IPS-NIHi11 (cell line): ENCODE measurements at regions not wholly inside any gene's neighbourhood (a gene's known extent, or its start where the extent isn't known, plus 50 kb on each side); places are given as distances from the start of the nearest gene placed in this dataset.
"Not testable (repeated sequence)": the region's sequence is repeated elsewhere in the genome, so short reads cannot be mapped to it uniquely, and the experiment has no call there.

Experiments
- DNase-seq: peaks from one replicate; pipeline ENCODE4 v3.0.0; 2012; ENCODE audit warnings: mixed read lengths, low spot score

DNA sequence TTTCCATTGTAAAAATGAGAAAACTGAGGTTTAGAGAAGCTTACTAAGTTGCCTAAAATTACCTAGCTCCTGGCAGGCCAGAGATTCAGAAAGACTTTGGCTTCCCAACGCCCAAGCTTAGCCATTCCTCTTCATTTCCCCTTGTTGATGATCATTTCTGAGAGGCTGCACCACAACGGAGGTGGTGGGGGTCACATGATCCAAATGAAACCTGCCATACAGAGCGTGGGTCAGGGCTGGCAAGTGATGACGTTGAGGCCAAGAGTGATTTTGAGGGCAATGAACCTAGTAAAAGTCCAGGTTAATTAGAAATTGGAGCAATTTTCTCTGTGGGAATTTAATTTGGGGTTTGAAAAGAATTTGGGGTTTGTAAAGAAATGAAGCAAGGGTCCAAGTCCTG, 109.9 kb downstream of the TMEM182 start:
- DNase-seq, result no peak

DNA sequence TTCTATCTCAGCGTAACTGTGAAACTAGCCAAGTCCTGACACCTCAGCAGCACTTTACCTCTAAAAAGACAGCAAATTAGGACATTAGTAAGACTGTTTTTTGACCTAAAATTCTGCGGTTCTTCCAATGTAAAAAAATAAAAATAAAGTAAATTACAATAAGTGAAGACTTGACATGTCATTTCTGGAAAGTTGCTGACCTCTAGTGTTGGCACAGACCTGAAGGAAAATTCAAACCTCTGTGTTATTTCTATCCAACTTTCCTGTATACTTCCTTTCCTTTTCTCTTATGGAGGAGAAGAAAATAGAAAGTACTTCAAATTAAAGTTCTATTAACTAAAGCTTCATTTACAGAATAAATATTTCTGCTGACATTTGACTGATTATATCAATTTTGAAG, 110.6 kb downstream of the TMEM182 start:
- no peak for DNase-seq

DNA sequence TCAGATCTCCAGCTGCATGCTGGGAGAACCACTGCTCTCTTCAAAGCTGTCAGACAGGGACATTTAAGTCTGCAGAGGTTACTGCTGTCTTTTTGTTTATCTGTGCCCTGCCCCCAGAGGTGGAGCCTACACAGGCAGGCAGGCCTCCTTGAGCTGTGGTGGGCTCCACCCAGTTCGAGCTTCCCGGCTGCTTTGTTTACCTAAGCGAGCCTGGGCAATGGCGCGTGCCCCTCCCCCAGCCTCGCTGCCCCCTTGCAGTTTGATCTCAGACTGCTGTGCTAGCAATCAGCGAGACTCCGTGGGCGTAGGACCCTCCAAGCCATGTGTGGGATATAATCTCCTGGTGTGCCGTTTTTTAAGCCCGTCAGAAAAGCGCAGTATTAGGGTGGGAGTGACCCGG, 117.7 kb downstream of the TMEM182 start:
- DNase-seq, result not testable (repeated sequence)

DNA sequence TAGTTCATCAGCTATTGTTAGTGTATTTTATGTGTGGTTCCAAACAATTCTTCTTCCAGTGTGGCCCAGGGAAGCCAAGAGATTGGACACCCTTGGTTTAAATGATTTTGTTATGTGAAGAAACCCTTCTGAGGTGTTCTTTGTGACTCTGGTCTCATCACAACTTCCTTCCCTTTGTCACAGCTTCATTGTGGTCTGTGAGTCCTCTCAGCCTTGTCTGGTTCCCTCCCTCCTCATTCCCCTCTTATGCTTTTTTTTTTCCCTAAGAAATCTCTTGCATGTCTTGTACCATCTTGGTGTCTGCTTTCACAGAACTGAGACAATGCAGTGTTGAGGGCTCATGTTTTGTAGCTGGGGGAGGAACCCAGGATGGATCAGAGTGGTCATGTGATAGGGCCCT, 118.9 kb downstream of the TMEM182 start:
- no peak for DNase-seq

DNA sequence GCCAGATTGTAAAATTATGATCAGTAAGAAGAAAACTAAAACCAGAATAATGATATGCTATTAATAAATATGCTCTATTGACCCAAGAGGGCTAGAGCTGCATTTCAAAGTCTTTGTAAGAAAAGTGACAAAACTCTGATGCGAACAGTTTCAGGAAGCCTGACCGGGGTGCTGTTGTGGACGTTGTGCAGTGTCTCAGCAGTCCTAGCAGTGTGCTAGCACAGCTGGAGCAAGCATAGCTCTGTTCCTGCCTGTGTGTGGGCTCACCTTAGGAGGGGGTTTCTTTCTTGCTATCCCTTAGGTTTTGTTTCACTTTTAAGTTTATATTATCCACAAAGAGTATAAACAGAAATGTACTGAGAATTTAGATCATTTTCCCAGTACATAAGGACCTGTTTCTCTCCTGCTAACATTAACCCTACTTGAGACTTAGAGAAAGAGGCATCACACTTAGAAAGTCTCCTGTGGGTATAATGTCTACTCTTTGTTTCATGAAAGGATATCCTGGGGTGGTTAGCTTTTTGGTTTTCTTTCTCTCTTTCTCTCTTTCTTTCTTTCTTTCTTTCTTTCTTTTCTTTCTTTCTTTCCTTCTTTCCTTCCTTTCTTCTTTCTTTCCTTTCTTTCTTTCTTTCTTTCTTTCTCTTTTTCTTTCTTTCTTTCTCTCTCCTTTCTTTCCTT, 124.5 kb downstream of the TMEM182 start:
- no peak for DNase-seq

DNA sequence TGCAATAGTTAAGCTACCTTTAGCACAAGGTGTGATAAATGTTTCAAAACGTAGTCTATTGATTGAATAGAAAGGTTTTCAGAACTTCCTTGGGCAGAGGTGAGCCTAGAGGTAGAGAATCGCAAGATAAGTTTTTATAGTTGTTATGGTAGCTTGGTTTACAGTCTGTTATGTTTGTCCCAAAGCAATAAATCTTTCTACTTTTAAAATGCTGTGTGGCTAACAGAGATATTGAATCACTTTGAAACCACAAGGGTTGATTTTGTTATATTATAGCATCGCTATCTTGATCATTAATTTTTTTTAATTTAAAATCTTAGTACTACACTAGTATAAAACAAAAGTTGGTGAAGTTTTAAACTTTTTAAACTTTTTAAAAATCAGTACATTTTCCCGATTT, 126.7 kb downstream of the TMEM182 start:
- no peak for DNase-seq

DNA sequence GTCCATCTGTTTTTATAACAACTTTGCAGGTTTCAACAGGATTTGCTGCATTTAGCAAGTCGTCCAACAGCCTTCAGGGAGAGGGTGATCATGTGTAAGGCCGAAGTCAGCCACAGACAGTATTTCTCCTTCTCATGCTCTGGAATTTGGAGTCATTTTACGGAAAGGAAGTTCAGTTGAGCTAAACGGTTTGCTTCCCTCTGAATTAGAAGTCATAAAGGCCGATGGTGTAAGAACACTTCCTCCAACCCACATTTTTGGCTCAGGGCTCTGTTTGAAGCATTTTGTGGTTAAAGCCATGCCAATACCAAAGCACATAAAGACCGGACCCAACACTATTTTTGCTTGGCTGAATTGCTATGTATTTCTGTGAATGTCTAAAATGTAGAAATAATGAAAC, 129.5 kb downstream of the TMEM182 start:
- no peak for DNase-seq

DNA sequence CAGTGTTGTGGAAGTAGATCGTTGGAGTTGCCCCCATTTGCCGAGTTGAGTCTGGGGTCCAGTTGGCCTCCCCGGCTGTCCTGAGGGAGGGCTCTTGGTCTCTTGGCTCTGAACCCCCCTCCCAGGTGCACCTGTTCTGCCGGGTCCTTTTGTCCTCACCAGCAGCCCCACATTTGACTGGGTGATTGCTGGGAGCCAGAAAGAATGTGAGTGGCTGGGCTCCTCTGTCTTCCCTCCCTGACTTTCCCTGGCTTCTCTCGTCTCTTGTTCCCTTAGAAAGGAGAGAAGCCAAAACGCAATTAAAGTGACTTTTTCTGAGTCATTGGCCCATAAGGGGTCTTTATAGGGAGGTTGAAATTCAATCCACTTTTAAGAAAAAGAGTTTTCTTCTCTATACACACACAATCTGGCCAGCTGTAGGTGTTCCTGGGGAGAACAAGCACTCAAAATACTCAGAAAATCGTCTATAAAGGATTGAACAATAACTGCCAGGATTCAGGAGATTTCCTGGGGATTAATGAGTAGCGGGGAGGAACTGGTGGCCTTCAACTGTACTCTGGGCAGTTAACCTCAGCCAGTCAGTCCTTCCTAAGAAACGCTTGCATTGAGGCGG, 131.0 kb downstream of the TMEM182 start:
- peak; percentile 14 for DNase-seq

DNA sequence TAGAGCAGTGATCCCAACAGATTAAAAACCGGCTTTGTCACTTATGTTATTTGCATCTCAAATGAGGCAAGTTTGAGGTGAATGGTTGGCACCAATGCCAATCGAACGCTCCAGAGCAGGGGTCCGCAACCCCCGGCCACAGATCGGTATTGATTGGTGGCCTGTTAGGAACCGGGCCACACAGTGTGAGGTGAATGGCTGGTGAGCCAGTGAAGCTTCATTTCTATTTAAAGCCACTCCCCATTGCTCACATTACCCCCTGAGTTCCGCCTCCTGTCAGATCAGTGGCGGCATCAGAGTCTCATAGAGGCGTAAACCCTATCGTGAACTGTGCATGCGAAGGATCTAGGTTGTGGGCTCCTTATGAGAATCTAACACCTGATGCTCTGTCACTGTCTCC, 132.0 kb downstream of the TMEM182 start:
- no peak for DNase-seq

DNA sequence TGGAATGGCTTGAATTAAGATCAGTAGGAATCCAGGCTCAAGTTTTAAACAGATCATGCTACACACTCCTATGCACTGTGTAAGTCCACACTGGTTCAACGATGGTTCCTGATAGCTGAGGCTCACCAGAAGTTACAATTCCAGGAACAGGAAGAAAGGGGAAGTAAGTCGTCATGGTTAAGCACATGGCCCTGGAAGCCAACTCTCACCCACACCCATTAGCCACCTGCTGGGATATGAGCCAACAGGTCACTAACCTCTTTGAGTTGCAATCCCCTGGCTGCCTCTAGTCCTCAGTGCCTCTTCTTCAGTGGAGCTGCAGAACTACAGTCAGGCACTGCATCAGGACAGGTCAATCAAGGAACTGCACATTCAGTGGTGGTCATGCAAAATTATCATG, 133.5 kb downstream of the TMEM182 start:
- peak; percentile 14 for DNase-seq

DNA sequence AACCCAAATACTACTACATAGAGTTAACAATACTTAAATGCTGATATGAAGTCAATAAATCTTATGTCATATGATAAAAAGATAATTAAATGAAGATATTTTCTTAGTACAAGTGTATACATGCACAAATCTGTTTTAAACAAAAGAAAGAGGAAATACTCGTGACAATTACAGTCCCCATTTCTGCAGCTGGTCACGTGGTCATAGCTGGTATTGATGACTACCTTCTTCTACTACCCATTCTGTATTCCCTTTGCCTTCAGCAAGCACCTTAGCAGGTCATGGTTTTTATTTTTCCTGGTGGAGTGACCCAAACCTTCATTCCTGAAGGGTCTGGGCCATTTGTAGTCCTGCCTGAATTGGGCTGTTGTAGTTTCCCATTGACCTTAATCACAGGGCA, 147.4 kb downstream of the TMEM182 start:
- not testable (repeated sequence) for DNase-seq

DNA sequence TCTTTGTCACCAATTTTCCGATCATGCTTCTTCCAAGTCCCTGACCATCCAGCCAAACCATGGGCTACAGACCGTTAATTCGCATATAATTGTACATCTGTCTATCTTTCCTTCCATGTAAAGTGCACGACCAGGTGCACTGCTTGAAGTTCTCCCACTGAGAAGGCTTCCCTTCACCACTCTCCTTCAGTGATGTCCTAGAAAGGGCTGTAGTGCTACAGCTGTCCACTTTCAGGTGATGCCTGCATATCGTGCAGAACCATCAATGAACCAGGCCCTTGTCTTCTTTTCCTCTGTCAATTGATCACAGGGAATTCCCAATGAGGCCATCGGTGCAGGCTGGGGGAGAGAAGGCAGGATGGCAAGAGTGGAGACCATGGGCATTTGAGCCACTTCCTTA, 148.9 kb downstream of the TMEM182 start:
- DNase-seq, result no peak

DNA sequence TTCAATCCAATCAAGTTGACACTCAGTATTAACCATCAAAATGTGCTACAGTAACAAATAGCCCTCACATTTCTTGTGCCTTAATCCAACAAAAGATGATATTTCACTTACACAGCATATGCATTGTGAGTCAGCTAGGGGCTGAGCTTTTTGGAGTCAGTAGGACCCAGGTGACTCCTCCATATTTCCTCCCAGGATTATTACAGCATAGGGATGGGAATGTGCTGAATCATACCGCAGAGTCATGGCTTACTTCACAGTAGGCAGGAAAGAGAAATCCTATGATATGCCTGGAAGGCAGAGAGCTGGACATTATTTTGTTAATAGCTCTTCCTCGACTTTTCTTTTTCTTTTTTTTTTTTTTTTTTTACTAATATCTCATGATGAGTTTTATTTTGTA, 153.3 kb downstream of the TMEM182 start:
- no peak for DNase-seq

DNA sequence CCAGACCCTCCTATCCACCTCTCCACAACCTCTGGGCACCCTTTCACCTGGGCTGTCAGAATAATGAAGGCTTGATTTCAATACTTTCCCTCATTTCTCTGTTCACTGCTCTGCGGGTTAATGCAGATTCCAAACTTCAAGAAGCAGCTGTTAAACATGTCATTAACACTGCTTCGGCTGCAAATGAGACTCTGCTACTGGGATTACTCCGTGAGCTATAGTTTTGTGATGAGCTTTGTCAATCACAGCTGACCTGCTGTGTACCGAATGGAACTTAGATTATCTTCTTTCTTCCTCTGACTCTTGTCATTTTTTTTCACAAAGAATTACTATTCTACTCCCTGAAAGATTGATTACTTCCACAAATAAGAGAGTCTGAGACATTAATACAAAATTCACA, 160.5 kb downstream of the TMEM182 start:
- DNase-seq, result no peak

DNA sequence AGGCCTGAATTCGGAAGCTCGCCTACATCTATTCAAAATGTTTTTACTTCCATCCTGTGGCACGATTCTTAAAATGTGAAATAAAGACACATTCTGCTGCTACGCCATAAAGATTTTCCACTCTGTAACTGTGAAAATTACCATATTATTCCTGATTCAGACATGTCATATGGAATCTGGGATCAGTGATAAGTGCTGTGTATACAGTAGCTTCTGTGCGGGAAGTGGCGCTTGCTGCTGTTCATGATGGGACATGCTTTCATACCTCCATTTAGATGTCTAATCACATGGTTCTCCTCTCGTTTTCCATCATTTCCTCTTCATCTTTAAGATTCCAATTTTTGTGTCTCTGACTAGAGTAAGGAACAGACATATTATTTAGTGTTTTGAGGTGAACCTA, 163.2 kb downstream of the TMEM182 start:
- DNase-seq, result no peak

DNA sequence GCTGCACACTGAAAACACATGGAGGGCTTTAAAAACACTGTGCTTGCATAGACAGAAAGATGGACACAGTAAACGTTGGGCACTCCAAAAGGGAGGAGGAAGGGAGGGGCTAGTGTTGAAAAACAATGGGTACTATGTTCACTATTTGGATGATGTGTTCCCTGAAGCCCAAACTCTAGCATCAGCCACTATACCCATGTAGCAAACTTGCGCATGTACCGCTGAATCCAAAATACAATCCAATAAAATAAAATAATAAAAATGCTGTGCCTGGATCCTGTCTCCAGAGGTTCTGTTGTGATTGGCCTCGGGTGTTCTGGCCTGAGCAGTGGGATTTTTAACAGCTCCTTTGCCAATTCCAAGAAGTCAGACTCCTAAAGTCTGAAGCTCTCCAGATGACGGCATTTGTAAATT, 166.0 kb downstream of the TMEM182 start:
- DNase-seq, result no peak

DNA sequence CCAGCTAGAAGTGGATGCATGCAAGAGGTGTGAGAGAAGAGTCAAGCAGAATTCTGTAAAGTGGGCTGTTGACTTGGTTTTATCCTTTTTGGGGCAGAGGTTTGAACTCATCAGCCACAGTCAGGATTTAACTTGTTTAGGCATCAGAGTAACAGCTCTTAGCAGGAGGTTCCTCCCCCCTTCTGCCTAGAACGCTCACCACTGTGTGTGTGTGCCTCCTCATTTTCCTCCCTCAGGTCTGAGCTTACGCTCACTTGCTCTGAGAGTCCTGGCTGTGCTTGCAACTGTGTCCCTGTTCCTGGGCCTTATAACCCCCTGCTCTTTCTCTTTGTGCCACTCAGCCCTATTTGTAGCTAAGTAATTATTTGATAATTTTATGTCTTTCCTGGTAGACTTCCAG, 167.9 kb downstream of the TMEM182 start:
- DNase-seq, result no peak

DNA sequence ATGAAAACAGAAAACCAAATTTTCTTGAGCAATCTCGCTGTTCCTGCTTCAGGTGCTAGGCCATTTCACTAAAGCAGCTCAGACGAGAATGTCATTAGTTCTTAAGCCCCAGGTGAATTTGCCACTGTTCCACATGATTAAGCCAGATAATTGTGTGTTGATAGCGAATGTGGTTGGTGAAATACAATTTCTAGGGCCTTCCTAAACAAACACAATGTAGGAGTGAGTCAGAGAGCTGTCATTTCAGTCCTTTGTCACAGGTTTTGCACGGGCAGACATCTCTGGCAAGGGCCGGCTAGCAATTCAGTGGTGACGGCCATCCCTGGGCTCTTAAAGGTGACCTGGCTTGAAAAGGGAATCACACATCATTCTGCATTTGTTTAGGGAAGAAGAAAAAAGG, 170.7 kb downstream of the TMEM182 start:
- DNase-seq, result peak; percentile 12

DNA sequence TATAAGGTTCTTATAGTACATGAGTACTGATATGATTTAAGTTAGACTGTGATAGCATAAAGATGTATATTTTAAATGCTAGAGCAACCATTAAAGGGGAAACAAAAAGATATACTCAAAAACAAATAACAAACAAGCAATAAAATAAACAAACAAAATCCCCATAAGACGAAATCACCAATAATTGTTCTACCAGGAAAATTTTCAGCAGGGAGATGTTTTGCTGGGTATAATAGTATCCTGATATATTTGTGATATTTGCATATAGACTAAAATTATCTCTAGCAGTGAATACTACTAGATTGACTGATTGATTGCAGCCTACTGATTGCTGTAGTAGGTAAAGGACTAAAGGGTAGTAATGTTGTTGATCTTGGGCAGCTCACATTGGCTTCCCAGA, 177.4 kb downstream of the TMEM182 start:
- no peak for DNase-seq

DNA sequence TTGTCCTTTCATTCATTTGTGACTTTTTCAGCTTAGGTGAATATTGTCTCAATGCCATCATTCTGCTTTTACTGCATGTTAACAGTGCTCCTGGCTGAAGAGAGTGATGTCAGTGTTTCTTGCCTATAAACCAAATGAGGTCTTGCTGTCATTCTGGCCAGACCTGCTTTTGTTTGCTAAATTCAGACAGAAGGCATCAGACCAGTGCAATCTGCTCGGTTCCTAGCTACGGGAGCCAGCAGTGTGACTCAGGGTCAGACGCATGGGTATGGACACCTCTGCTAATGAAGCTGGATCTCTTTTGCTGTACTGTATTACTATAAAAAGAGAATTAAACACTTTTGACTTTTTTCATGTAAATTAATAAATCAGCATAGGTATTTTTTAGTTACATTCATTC, 178.9 kb downstream of the TMEM182 start:
- no peak for DNase-seq

DNA sequence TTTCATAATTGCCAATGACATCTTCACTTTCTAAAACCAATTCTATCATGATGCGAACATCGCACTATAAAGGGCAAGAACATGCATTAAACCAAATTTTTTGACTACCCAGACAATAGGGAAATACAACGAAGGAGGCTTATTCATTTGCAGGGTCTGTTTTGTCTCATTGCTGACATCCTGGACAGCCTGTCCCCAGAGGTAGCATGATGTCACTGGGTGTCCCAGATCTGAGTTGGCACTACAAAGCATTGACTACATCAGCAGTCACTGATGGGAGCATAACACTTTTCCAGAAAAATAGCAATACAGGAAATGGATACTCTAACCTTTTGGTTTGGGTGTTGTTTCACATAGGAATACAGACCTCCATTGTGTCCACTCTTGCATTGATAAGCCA, 180.3 kb downstream of the TMEM182 start:
- DNase-seq, result no peak

DNA sequence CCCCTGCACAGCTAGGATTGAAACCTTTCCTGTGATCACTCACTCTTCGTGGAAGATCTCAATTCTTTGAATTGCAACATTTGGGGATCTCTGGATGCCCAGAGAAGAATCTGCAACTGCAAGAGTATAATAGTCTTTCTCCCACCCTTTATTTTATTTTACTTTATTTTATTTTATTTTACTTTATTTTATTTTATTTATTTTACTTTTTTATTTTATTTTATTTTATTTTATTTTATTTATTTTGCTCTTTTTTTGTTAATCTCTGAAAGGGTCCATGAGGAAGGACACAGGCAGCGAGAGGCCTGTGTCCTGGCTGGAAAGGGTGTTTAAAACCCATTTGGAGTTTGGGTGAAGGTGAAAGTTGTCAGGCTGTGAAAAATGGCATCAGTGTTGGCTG, 181.4 kb downstream of the TMEM182 start:
- no peak for DNase-seq

DNA sequence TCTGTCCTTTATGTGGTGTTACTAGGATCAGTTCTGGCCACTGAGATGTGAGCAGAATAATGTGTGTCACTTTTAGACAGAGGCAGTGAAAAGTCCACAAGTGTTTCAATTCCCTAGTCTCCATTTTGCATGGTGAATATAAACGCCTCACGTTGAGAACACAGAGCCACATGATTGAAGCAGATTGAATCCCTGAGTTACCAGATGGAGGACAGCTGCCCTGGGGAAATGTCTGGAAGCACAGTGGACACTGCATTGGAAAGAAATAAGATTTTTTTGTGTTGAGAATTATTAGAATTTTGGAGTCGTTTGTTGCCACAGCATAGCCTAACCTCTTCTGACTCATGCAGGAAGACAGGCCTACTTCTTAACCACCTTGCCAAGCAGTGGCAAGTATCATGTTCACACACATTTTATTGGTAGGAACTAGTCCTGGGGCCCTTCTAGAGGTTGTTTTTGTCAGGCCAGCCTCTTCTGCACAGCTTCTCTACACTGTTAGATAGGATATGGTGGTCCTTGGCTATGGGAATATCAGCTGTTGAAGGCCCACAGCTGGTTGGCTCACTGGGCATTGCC, 188.6 kb downstream of the TMEM182 start:
- DNase-seq, result no peak

DNA sequence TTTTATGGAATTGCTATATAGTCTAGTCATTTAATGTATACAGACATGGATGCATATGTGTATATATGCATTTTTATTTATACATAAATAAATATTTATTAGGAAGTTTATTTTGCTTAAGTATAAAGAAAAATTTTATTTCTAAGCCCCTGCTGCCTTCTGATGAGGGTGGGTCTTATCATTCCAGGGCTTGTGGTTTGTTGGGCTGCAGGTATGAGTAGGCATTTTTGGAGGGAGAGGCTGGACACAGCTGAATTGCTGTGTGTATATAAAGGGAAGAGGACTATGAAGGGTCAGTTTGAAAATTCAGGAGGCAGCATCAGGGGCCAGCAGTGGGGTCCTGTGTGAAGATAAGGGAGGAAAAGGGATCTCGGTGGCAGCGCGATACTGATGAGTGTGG, 189.4 kb downstream of the TMEM182 start:
- DNase-seq, result no peak
